ENCODE measurements at regions not wholly inside any gene's neighbourhood (a gene's known extent, or its start where the extent isn't known, plus 50 kb on each side); places are given as distances from the start of the nearest gene placed in this dataset.

- no peak for TF ChIP-seq TAF1 (IDR thresholded peaks at IDR 0.05; ENCODE audit: borderline replicate concordance, insufficient read depth, low read length)
- no peak for TF ChIP-seq SIN3A (IDR thresholded peaks at IDR 0.05; ENCODE audit: borderline replicate concordance, insufficient read depth, low read length)
- no peak for TF ChIP-seq REST (IDR thresholded peaks at IDR 0.05; ENCODE audit: insufficient read depth in 1 of 2, low read depth in 2 of 2, low read length in 2 of 2)
- no peak for TF ChIP-seq FOXP2 (optimal IDR thresholded peaks at IDR 0.05; ENCODE audit: borderline replicate concordance, extremely low read depth, extremely low read length, insufficient read depth)
- no peak for TF ChIP-seq POLR2AphosphoS5 (IDR thresholded peaks at IDR 0.05; ENCODE audit: low read depth, low read length)
Observed at GRCh38 chr13:73288596-73288995, 229.8 kb downstream of the KLF5 start.

- TF ChIP-seq SIN3A (IDR thresholded peaks at IDR 0.05; ENCODE audit: borderline replicate concordance, insufficient read depth, low read length), result no peak
- TF ChIP-seq REST (IDR thresholded peaks at IDR 0.05; ENCODE audit: insufficient read depth in 1 of 2, low read depth in 2 of 2, low read length in 2 of 2), result no peak
- TF ChIP-seq TAF1 (IDR thresholded peaks at IDR 0.05; ENCODE audit: borderline replicate concordance, insufficient read depth, low read length), result no peak
Observed at GRCh38 chr13:73287831-73288230, 229.0 kb downstream of the KLF5 start.

- TF ChIP-seq POLR2AphosphoS5 (IDR thresholded peaks at IDR 0.05; ENCODE audit: low read depth, low read length), result no peak
- TF ChIP-seq TAF1 (IDR thresholded peaks at IDR 0.05; ENCODE audit: borderline replicate concordance, insufficient read depth, low read length), result no peak
- TF ChIP-seq SIN3A (IDR thresholded peaks at IDR 0.05; ENCODE audit: borderline replicate concordance, insufficient read depth, low read length), result no peak
- TF ChIP-seq FOXP2 (optimal IDR thresholded peaks at IDR 0.05; ENCODE audit: borderline replicate concordance, extremely low read depth, extremely low read length, insufficient read depth), result no peak
- TF ChIP-seq REST (IDR thresholded peaks at IDR 0.05; ENCODE audit: insufficient read depth in 1 of 2, low read depth in 2 of 2, low read length in 2 of 2), result no peak
Observed at GRCh38 chr13:73286942-73287620, 228.3 kb downstream of the KLF5 start.

- TF ChIP-seq TAF1 (IDR thresholded peaks at IDR 0.05; ENCODE audit: borderline replicate concordance, insufficient read depth, low read length), result no peak
- no peak for TF ChIP-seq FOXP2 (optimal IDR thresholded peaks at IDR 0.05; ENCODE audit: borderline replicate concordance, extremely low read depth, extremely low read length, insufficient read depth)
- TF ChIP-seq POLR2AphosphoS5 (IDR thresholded peaks at IDR 0.05; ENCODE audit: low read depth, low read length), result no peak
- no peak for TF ChIP-seq SIN3A (IDR thresholded peaks at IDR 0.05; ENCODE audit: borderline replicate concordance, insufficient read depth, low read length)
Observed at GRCh38 chr13:73286177-73286576, 227.4 kb downstream of the KLF5 start.

- TF ChIP-seq SIN3A (IDR thresholded peaks at IDR 0.05; ENCODE audit: borderline replicate concordance, insufficient read depth, low read length), result no peak
- no peak for TF ChIP-seq REST (IDR thresholded peaks at IDR 0.05; ENCODE audit: insufficient read depth in 1 of 2, low read depth in 2 of 2, low read length in 2 of 2)
- TF ChIP-seq FOXP2 (optimal IDR thresholded peaks at IDR 0.05; ENCODE audit: borderline replicate concordance, extremely low read depth, extremely low read length, insufficient read depth), result no peak
- no peak for TF ChIP-seq TAF1 (IDR thresholded peaks at IDR 0.05; ENCODE audit: borderline replicate concordance, insufficient read depth, low read length)
- no peak for TF ChIP-seq POLR2AphosphoS5 (IDR thresholded peaks at IDR 0.05; ENCODE audit: low read depth, low read length)
Observed at GRCh38 chr13:73284081-73284874, 225.5 kb downstream of the KLF5 start.

All from PFSK-1 (cell line).